Heart left ventricle (tissue), 16 donors: ENCODE measurements at regions not wholly inside any gene's neighbourhood (a gene's known extent, or its start where the extent isn't known, plus 50 kb on each side); places are given as distances from the start of the nearest gene placed in this dataset.

ENCODE experiments used
- ATAC-seq, 4 donors: fragments of 200-7000 bp; cut with Tn5 transposase; one replicate each; pipeline ENCODE4 v1.9.1; 2020 to 2022; ENCODE audit warnings: moderate library complexity in 4 of 4, mild to moderate bottlenecking in 3 of 4, moderate number of reproducible peaks in 1 of 4
- DNase-seq, 5 donors: peaks; one replicate each; pipeline ENCODE4 v3.0.0-alpha.2; 2020
- H3K27ac ChIP-seq, 12 donors: fragments of 200-600 bp; sonication (generic) in 4 of 12; one replicate each; pipeline versions ENCODE4 v1.5.0 to v1.8.0; 2016 to 2022; ENCODE audit warnings: mild to moderate bottlenecking in 2 of 12
- H3K27me3 ChIP-seq, 9 donors: fragments of 200-600 bp; sonication (generic) in 2 of 9; one replicate each; pipeline versions ENCODE4 v1.5.1 to v1.8.0; 2016 to 2022; ENCODE audit warnings: mild to moderate bottlenecking in 3 of 9
- H3K36me3 ChIP-seq, 9 donors: fragments of 200-600 bp; sonication (generic) in 2 of 9; one replicate each; pipeline versions ENCODE4 v1.5.0 to v1.8.0; 2018 to 2022; ENCODE audit warnings: mild to moderate bottlenecking in 2 of 9
- H3K4me1 ChIP-seq, 12 donors: fragments of 200-600 bp; sonication (generic) in 4 of 12; one replicate each; pipeline versions ENCODE4 v1.5.0 to v1.8.0; 2016 to 2022; ENCODE audit warnings: mild to moderate bottlenecking in 3 of 12
- H3K4me3 ChIP-seq, 12 donors: fragments of 200-600 bp; sonication (generic) in 4 of 12; one replicate each; pipeline versions ENCODE4 v1.5.0 to v1.8.0; 2017 to 2022; ENCODE audit warnings: mild to moderate bottlenecking in 9 of 12, moderate library complexity in 4 of 12
- H3K9me3 ChIP-seq, 12 donors: fragments of 200-600 bp; sonication (generic) in 4 of 12; one replicate each; pipeline versions ENCODE4 v1.5.0 to v1.8.0; 2016 to 2022; ENCODE audit warnings: mild to moderate bottlenecking in 1 of 12
- POLR2A ChIP-seq, 2 donors: fragments of 450-650 bp; IDR thresholded peaks; one replicate each; pipeline ENCODE4 v1.6.1; 2017; ENCODE audit warnings: antibody characterized with exemption in 2 of 2, mild to moderate bottlenecking in 2 of 2, moderate library complexity in 2 of 2
- WGBS, 4 donors: extraction: QIAGEN DNeasy Blood & Tissue Kit in 2 of 4; methylation state at CpG; one replicate each; pipeline versions ENCODE4 v1.1.5 to v1.1.7; 2013 to 2018; 5-methylcytosine and 5-hydroxymethylcytosine counted together
- intact Hi-C, 10 donors: fragments of 100-400 bp; cut with DNase I; formaldehyde crosslinking; loops; one replicate each; pipeline versions ENCODE4 v1.11.1 to v1.14.2; 2022
- TF ChIP-seq, protein P1 (sequence below), 12 donors: fragments of 200-600 bp; sonication (generic) in 4 of 12; IDR thresholded peaks; one replicate each; pipeline versions ENCODE4 v1.5.0 to v1.8.0; 2018 to 2022; ENCODE audit warnings: antibody characterized with exemption in 12 of 12, mild to moderate bottlenecking in 5 of 12
- donor health status: ischemic (EF 13 %, LVEDD 7.1; RV severe dilation, severe dysfunction).
- donor health status: healthy with polysubstance abuse.
- donor health status: DM: no; HTN: yes; CAD: no.
- donor health status: DM: no; HTN: no; CAD: no.
- donor health status: ischemic (EF 25% LVEDD 6.9; RV normal size, moderate dysfunction).
- donor health status: ischemic (EF 25% LVEDD 5.7; RV mildly dilated, moderate dysfunction).
- donor health status: healthy.
- donor health status: DM: yes; HTN: yes; CAD: no.
- donor health status: ischemic (EF 35%, LVEDD 5.7; RV mildly dilated, moderate dysfunction).
- donor health status: nonischemic (EF 11% LVEDD 7.7; RV severe dilation, severe dysfunction).
- donor health status: DM: yes; HTN: yes; CAD: no.
- donor health status: PGD.
- donor health status: ischemic (EF 29% LVEDD 5.4; RV normal size, mild dysfunction).
- donor health status: nonischemic (EF 23%, LVEDD 6.1; RV moderate dilation, normal function).

DNA sequence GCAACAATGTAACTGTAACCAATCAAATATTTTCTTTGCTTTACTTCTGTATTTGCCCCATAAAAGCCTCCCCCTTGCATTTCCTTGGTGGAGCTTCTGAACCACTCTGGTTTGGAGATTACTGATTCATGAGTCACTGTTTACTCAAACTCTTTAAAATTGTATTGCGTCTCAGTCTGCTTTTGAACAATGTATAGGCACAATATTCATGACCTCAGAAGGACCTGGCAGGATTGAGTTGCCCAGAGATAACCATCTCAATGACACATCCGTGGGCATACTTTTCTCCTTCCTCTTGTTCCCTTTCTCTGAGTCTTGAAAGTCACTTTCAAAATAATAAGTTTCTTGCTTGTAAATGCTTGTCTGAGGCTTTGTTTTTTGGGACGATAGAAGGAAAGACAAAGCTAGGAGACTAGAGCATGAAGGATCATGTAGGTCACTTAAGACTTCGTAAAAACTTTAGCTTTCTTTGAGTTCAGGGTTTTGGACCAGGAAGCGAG, 57.1 kb upstream of the POU1F1 start:
- DNase-seq, result no peak
- H3K9me3 ChIP-seq, result no peaks in the 10 kb centered on the region
- H3K4me3 ChIP-seq, result no peak overlapping the region
- no peaks in the 10 kb centered on the region for H3K36me3 ChIP-seq
- no peaks in the 10 kb centered on the region for H3K27me3 ChIP-seq
- no peak overlapping the region for H3K27ac ChIP-seq
- no peaks in the 10 kb centered on the region for H3K4me1 ChIP-seq
- TF ChIP-seq POLR2A (IDR thresholded peaks at IDR 0.05), result no peak
- TF ChIP-seq, protein P1, sequence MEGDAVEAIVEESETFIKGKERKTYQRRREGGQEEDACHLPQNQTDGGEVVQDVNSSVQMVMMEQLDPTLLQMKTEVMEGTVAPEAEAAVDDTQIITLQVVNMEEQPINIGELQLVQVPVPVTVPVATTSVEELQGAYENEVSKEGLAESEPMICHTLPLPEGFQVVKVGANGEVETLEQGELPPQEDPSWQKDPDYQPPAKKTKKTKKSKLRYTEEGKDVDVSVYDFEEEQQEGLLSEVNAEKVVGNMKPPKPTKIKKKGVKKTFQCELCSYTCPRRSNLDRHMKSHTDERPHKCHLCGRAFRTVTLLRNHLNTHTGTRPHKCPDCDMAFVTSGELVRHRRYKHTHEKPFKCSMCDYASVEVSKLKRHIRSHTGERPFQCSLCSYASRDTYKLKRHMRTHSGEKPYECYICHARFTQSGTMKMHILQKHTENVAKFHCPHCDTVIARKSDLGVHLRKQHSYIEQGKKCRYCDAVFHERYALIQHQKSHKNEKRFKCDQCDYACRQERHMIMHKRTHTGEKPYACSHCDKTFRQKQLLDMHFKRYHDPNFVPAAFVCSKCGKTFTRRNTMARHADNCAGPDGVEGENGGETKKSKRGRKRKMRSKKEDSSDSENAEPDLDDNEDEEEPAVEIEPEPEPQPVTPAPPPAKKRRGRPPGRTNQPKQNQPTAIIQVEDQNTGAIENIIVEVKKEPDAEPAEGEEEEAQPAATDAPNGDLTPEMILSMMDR (IDR thresholded peaks at IDR 0.05), result no peak
- WGBS, 4 donors, result 70 to 72% (median 71%) methylated on average over 5 of the region's 5 CpGs
- ATAC-seq, result no peak
- intact Hi-C loops, result no loop called here

DNA sequence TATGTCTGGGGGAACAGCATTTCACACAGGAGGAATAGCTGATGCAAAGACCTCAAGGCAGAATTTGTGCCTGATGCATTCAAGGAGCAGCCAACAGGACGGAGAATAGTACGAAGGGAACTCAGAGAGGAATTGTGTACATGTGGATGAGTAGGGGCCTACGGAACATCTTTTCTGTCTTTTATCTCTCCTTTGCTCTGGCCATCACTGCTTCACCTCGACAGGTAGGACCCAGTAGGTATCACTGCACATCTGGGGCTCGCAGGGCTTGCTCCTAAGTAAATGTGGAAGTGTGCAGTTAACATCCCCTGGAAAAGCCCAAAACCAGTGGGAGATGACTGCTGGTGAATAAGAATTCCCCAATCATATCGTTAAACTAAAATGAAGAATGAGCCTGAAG, 56.4 kb upstream of the POU1F1 start:
- H3K4me1 ChIP-seq, result no peaks in the 10 kb centered on the region
- no peaks in the 10 kb centered on the region for H3K36me3 ChIP-seq
- no peak overlapping the region for H3K4me3 ChIP-seq
- no peak overlapping the region for H3K27ac ChIP-seq
- 78 to 86% (median 83%) methylated on average over 6 of the region's 6 CpGs for WGBS, 4 donors
- DNase-seq (no peak), ATAC-seq (no peak)
- H3K9me3 ChIP-seq, result no peaks in the 10 kb centered on the region
- no peaks in the 10 kb centered on the region for H3K27me3 ChIP-seq
- TF ChIP-seq POLR2A (IDR thresholded peaks at IDR 0.05), result no peak
- TF ChIP-seq, protein P1 (IDR thresholded peaks at IDR 0.05), result no peak
- intact Hi-C loops, result no loop called here

DNA sequence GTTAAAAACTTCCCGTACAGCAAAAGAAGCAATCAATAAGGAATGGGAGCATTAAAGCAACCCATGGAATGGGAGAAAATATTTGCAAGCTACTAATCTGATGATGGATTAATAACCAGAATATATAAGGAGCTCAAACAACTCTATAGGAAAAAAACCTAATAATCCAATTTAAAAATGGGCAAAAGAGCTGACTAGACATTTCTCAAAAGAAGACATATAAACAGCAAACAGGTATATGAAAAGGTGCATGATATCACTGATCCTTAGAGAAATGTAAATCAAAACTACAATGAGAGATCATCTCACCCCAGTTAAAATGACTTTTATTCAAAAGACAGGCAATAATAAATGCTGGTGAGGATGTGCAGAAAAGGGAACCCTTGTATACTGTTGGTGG, 52.7 kb upstream of the POU1F1 start:
- H3K36me3 ChIP-seq, result no peaks in the 10 kb centered on the region
- intact Hi-C loops, result no loop called here
- no peaks in the 10 kb centered on the region for H3K27me3 ChIP-seq
- H3K9me3 ChIP-seq, result peaks cover 0 to 5% (median 0%) of the 10 kb centered on the region in 12 donors
- H3K27ac ChIP-seq, result no peak overlapping the region
- ATAC-seq (no peak), DNase-seq (no peak)
- no peak overlapping the region for H3K4me3 ChIP-seq
- no peak for TF ChIP-seq POLR2A (IDR thresholded peaks at IDR 0.05)
- TF ChIP-seq, protein P1 (IDR thresholded peaks at IDR 0.05), result no peak
- 0 to 53% (median 0%) methylated on average over 1 of the region's 1 CpG for WGBS, 4 donors
- H3K4me1 ChIP-seq, result no peaks in the 10 kb centered on the region
